ENCODE measurements at regions not wholly inside any gene's neighbourhood (a gene's known extent, or its start where the extent isn't known, plus 50 kb on each side); places are given as distances from the start of the nearest gene placed in this dataset.

DNA sequence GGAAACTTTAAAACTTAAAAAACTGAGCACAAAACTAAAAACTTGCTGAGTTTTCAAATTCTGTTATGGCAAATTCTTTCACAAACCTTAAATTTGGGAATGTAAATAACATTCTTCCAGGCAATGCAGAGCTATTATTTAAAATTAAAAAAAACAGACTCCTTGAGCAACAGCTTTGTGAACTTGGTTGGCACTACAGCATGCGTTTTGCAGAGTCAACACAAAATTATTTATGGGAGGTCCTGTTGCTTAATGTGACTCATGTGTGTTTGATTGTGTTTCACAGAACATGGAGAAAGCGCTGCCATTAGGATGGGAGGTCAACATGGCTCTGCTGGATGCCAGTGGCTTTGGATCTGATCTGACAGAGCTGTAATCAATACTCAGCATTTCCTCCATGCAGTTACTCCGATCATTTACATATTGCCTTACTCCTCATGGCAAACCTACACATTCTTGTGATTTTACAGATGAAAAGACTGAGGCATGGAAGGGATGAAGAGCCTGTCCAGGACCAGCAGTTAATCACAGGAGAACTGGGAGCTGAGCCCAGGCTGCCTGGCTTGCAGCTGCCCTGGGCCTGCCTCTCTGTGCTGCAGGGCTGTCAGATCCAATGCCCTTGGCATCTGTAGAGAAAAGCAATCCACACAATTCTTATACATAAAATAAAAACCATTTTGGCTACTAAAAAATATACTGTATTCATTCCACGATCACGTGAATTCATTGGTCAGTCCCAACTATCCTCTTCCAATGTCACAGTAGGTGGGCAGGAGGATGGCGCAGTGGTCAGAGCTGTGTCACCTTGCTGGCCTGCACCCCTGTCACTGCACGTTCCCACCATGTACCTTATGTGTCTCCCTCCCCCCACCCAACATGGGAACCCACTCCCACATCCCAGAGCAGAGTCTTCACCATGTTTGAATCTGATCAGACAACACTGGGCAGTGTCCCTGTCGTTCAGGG, 200.9 kb downstream of the CXCL12 start:
- Histone ChIP-seq H3K9ac (ENCODE audit: low read length) (no peak overlapping the region), H3K9me3 (ENCODE audit: control insufficient read depth, insufficient read depth, low read depth, low read length) (no peaks in the 10 kb centered on the region), H3K27ac (ENCODE audit: low read depth, low read length) (no peak overlapping the region), H3K36me3 (ENCODE audit: control insufficient read depth, insufficient read depth, low read length) (no peaks in the 10 kb centered on the region), H3K4me3 (ENCODE audit: low read depth, low read length) (no peak overlapping the region), H3K4me1 (ENCODE audit: control insufficient read depth, insufficient read depth, low read length) (no peaks in the 10 kb centered on the region; the same call in 1 of the 2 replicates), H3K27me3 (ENCODE audit: control insufficient read depth, insufficient read depth, low read length) (no peaks in the 10 kb centered on the region)

DNA sequence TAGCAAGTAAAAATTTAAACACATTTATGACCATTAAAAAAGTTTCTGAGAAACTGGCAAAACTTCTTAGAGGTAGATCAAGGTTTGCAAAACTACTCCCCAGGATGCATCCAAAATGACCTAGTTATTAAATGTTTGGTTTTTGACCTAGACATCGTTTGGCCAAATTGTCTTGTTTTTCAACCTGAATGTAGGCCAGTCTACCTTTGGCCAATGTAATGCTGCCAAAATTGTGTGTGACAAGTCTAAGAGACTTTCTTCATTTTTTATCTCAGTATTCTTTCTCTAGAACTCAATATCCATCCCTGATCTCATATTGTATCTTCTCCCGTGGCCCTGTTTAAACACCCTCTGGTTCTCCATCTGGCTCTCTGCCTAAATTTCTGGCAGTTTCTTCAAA, 202.0 kb downstream of the CXCL12 start:
- Histone ChIP-seq H3K27ac (ENCODE audit: low read depth, low read length) (no peak overlapping the region), H3K4me1 (ENCODE audit: control insufficient read depth, insufficient read depth, low read length) (no peaks in the 10 kb centered on the region; the same call in 1 of the 2 replicates), H3K36me3 (ENCODE audit: control insufficient read depth, insufficient read depth, low read length) (no peaks in the 10 kb centered on the region), H3K9me3 (ENCODE audit: control insufficient read depth, insufficient read depth, low read depth, low read length) (no peaks in the 10 kb centered on the region), H3K27me3 (ENCODE audit: control insufficient read depth, insufficient read depth, low read length) (no peaks in the 10 kb centered on the region), H3K9ac (ENCODE audit: low read length) (no peak overlapping the region), H3K4me3 (ENCODE audit: low read depth, low read length) (no peak overlapping the region)

DNA sequence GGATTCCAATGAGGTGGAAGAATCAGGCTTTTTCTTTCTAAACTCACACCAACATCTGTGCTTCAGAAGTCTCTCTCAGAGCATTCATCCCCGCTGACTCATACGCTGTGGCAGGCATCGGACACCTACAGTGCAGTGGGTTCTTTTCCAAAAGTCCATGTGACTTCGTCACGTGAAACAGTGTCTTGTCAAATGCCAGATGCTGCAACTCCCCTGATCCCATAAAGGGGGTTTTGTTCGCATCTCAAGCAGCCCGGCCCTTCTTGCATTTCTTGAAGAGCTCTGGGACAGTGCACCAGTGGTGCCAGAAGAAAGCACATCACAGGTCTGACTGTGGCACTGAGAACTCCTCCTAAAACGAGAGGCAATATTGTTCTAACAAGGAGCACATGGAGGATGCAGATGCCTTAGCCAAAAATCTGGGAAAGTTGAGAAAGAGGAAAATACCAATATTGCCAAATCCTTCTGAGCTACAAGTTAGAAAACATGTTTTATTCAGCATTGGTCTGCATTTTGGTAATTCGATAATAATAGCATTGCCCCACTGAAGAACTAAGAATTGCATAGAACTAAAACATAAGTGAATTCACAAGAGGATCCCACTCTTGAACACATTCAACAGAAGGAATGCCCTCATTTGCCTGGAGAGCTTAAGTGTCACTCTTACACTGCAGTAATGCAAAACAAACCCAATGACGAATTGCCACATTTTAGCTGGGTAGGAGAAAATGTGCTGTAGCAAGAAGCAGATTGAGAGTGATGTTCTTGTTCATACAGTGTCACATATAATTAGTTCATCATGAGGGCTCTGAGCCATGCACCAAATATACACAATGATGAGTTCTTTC, 204.4 kb downstream of the CXCL12 start:
- Histone ChIP-seq H3K27ac (ENCODE audit: low read depth, low read length) (no peak overlapping the region), H3K9ac (ENCODE audit: low read length) (no peak overlapping the region), H3K36me3 (ENCODE audit: control insufficient read depth, insufficient read depth, low read length) (no peaks in the 10 kb centered on the region), H3K4me1 (ENCODE audit: control insufficient read depth, insufficient read depth, low read length) (no peaks in the 10 kb centered on the region; the same call in 1 of the 2 replicates), H3K4me3 (ENCODE audit: low read depth, low read length) (no peak overlapping the region), H3K27me3 (ENCODE audit: control insufficient read depth, insufficient read depth, low read length) (no peaks in the 10 kb centered on the region), H3K9me3 (ENCODE audit: control insufficient read depth, insufficient read depth, low read depth, low read length) (no peaks in the 10 kb centered on the region)

DNA sequence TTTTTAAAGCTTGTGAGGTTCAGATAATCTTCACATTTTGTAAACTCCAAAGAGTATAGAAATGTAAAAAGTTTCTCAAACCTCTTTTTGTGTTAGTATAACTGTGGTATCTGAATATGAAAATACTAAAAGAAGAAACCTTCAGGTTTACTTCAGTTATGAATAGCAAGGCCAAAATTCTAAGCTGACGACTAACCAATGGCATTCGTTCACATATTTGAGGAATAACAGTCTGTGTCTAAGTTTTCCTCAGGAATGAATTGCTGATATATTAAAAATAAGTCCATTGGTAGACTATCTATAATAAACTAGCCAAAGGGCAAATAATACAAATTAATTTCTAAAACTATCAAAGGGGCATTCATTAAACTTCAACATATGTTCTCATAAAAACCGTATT, 206.0 kb downstream of the CXCL12 start:
- H3K4me1 ChIP-seq (ENCODE audit: control insufficient read depth, insufficient read depth, low read length): no peaks in the 10 kb centered on the region; the same call in 1 of the 2 replicates
- no peak overlapping the region for H3K4me3 ChIP-seq (ENCODE audit: low read depth, low read length)
- no peak overlapping the region for H3K9ac ChIP-seq (ENCODE audit: low read length)
- H3K36me3 ChIP-seq (ENCODE audit: control insufficient read depth, insufficient read depth, low read length): no peaks in the 10 kb centered on the region
- H3K27ac ChIP-seq (ENCODE audit: low read depth, low read length): no peak overlapping the region
- H3K9me3 ChIP-seq (ENCODE audit: control insufficient read depth, insufficient read depth, low read depth, low read length): no peaks in the 10 kb centered on the region
- H3K27me3 ChIP-seq (ENCODE audit: control insufficient read depth, insufficient read depth, low read length): no peaks in the 10 kb centered on the region

DNA sequence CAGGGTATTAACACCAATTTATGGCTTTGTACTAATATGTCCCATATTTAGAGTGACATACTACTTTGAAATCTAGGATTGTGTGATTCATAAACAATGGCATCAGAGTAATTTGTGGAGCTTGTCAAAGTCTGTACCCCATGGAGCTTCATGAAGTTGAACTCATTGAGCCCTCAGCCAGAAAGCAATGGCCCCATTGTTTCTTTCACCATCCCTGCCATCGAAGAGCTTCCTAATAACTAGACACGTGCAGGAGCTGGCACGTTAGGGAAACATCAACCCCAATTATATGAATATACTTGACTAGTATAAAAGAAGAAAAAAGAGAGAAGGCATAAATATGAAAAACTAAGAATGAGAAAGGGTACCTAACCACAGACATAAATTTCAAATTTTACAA, 206.6 kb downstream of the CXCL12 start:
- H3K9me3 ChIP-seq (ENCODE audit: control insufficient read depth, insufficient read depth, low read depth, low read length): no peaks in the 10 kb centered on the region
- H3K4me1 ChIP-seq (ENCODE audit: control insufficient read depth, insufficient read depth, low read length): no peaks in the 10 kb centered on the region; the same call in 1 of the 2 replicates
- H3K4me3 ChIP-seq (ENCODE audit: low read depth, low read length): no peak overlapping the region

DNA sequence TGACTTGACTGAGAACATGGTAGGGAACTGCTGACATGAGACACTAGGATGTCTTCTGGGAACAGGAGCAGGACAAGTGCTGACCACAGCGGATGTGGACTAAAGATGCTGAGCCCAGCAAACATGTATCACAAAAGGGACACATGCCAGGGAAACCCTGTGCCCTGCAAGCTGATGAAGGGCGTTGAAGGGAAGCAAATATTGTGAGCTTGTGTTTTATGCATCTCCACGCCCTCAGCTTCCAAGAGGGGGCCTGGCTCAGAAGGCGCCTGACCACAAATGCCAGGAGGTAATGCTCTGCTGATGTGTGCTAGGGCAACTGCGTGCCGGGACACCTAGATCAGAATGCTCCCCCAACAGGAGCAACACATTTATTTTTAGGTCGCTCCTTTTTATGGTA, 207.3 kb downstream of the CXCL12 start:
- H3K4me3 ChIP-seq (ENCODE audit: low read depth, low read length): no peak overlapping the region
- no peaks in the 10 kb centered on the region for H3K36me3 ChIP-seq (ENCODE audit: control insufficient read depth, insufficient read depth, low read length)
- no peak overlapping the region for H3K27ac ChIP-seq (ENCODE audit: low read depth, low read length)
- no peaks in the 10 kb centered on the region for H3K27me3 ChIP-seq (ENCODE audit: control insufficient read depth, insufficient read depth, low read length)
- H3K9me3 ChIP-seq (ENCODE audit: control insufficient read depth, insufficient read depth, low read depth, low read length): no peaks in the 10 kb centered on the region
- H3K9ac ChIP-seq (ENCODE audit: low read length): no peak overlapping the region
- no peaks in the 10 kb centered on the region; the same call in 1 of the 2 replicates for H3K4me1 ChIP-seq (ENCODE audit: control insufficient read depth, insufficient read depth, low read length)

More for the DNA sequence above, 206.6 kb downstream of the CXCL12 start:
- Histone ChIP-seq H3K9ac (ENCODE audit: low read length) (no peak overlapping the region), H3K36me3 (ENCODE audit: control insufficient read depth, insufficient read depth, low read length) (no peaks in the 10 kb centered on the region), H3K27ac (ENCODE audit: low read depth, low read length) (no peak overlapping the region), H3K27me3 (ENCODE audit: control insufficient read depth, insufficient read depth, low read length) (no peaks in the 10 kb centered on the region)

DNA sequence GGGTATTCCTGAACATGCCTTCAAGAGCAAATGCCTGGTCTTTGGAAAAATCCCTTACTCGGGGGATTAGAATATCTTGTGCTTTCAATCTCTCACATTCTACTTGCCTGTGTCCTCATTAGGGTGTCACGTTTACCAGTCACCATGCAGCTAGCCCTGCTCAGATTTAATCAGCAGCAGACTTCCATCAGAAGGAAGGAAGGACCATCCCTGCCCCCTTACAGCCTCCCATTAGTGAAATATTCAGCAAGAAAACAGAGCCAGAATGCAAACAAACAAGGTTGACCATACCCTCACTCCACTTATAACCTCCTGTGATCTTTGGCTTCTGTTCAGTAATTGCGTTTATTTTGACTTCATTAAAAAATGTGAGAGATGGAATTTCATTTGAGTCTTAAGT, 208.6 kb downstream of the CXCL12 start:
- H3K4me1 ChIP-seq (ENCODE audit: control insufficient read depth, insufficient read depth, low read length): no peaks in the 10 kb centered on the region; the same call in 1 of the 2 replicates
- H3K9ac ChIP-seq (ENCODE audit: low read length): no peak overlapping the region
- no peak overlapping the region for H3K4me3 ChIP-seq (ENCODE audit: low read depth, low read length)
- no peaks in the 10 kb centered on the region for H3K36me3 ChIP-seq (ENCODE audit: control insufficient read depth, insufficient read depth, low read length)
- H3K27ac ChIP-seq (ENCODE audit: low read depth, low read length): no peak overlapping the region
- H3K9me3 ChIP-seq (ENCODE audit: control insufficient read depth, insufficient read depth, low read depth, low read length): no peaks in the 10 kb centered on the region
- H3K27me3 ChIP-seq (ENCODE audit: control insufficient read depth, insufficient read depth, low read length): no peaks in the 10 kb centered on the region

DNA sequence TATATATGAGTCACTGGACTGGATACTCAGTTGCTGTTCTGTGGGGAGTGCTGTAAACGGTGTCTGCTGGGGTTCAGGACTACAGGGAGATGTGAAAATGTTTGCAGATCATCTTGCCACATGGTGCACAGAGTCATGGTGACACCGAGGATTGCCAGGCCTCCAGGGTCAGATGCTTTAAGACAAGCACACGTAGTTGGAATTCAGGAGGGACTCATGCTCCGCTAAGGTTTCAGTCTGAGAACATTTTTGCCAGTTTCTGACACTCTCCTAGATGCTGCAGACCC, 211.3 kb downstream of the CXCL12 start:
- Histone ChIP-seq H3K4me3 (ENCODE audit: low read depth, low read length) (no peak overlapping the region), H3K9ac (ENCODE audit: low read length) (no peak overlapping the region), H3K27me3 (ENCODE audit: control insufficient read depth, insufficient read depth, low read length) (no peaks in the 10 kb centered on the region), H3K9me3 (ENCODE audit: control insufficient read depth, insufficient read depth, low read depth, low read length) (no peaks in the 10 kb centered on the region), H3K27ac (ENCODE audit: low read depth, low read length) (no peak overlapping the region), H3K4me1 (ENCODE audit: control insufficient read depth, insufficient read depth, low read length) (no peaks in the 10 kb centered on the region), H3K36me3 (ENCODE audit: control insufficient read depth, insufficient read depth, low read length) (no peaks in the 10 kb centered on the region)

DNA sequence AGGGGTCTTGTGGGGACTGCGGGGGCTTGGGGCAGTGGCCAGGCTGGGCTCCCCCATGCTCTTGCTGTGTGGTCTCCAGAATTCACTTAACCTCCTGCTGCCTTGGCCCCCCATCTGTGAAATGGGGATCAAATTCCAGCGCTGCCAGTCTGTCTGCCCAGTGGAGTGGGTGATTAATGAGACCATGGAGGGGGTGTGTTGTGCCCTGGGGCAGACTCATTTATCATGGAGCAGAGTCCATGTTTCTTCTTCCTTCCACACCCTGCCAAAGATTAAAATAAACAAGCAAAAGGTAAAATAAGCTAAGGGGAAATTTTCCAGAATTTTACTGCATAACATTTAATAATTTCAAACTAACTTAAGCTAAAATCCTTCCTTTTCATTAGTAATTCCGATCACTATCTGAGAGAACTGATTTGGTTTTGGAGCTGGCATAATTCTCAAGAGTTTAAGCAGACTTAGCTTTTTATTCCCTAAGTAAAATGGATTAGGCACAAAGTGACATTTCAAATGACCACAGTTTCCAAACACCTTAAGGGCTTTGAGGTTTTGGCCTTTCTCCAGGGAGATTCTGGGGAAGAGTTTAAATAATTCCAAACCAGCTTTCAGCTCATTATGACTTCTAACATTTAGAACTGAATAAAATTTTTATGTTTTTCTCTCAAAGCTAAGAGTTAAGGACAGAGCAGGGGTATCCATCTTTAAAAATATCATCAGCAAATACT, 211.9 kb downstream of the CXCL12 start:
- no peak overlapping the region for H3K27ac ChIP-seq (ENCODE audit: low read depth, low read length)
- no peaks in the 10 kb centered on the region for H3K27me3 ChIP-seq (ENCODE audit: control insufficient read depth, insufficient read depth, low read length)
- no peaks in the 10 kb centered on the region for H3K9me3 ChIP-seq (ENCODE audit: control insufficient read depth, insufficient read depth, low read depth, low read length)
- no peak overlapping the region for H3K4me3 ChIP-seq (ENCODE audit: low read depth, low read length)
- H3K9ac ChIP-seq (ENCODE audit: low read length): no peak overlapping the region
- H3K4me1 ChIP-seq (ENCODE audit: control insufficient read depth, insufficient read depth, low read length): no peaks in the 10 kb centered on the region
- no peaks in the 10 kb centered on the region for H3K36me3 ChIP-seq (ENCODE audit: control insufficient read depth, insufficient read depth, low read length)

DNA sequence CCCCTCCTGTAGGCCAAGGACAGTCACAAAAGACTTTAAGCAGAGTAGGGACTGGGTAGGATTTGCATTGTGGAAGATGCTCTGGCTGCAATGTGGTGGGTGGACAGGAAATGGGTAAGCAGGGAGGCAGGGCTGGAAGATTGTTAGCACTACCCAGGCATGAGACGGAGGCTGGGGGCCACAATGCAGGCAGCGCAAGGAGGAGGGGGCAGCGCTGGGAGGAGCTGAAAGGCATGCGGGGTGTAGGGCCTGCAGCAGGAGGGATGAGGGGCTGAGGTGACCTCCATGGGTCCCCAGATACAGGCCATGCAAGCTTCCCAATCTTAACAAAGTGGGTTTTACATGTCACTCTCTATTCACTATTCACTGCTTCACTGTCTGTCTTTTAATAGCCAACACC, 213.1 kb downstream of the CXCL12 start:
- H3K27ac ChIP-seq (ENCODE audit: low read depth, low read length): no peak overlapping the region
- no peak overlapping the region for H3K9ac ChIP-seq (ENCODE audit: low read length)
- H3K4me3 ChIP-seq (ENCODE audit: low read depth, low read length): no peak overlapping the region
- no peaks in the 10 kb centered on the region for H3K9me3 ChIP-seq (ENCODE audit: control insufficient read depth, insufficient read depth, low read depth, low read length)
- no peaks in the 10 kb centered on the region for H3K4me1 ChIP-seq (ENCODE audit: control insufficient read depth, insufficient read depth, low read length)
- no peaks in the 10 kb centered on the region for H3K36me3 ChIP-seq (ENCODE audit: control insufficient read depth, insufficient read depth, low read length)
- no peaks in the 10 kb centered on the region for H3K27me3 ChIP-seq (ENCODE audit: control insufficient read depth, insufficient read depth, low read length)

All from HUES6 (cell line).